WTC11 (cell line): ENCODE measurements at regions not wholly inside any gene's neighbourhood (a gene's known extent, or its start where the extent isn't known, plus 50 kb on each side); places are given as distances from the start of the nearest gene placed in this dataset.

Source experiments
- ATAC-seq: fragments of 200-7000 bp; cut with Tn5 transposase; 2 replicates; pipeline ENCODE4 v1.10.0; 2021; ENCODE audit warnings: mild to moderate bottlenecking, moderate library complexity
- CTCF ChIA-PET: fragments of 300-600 bp; sonication (Branson Sonifier 250); formaldehyde crosslinking; loops from one replicate; lab custom pipeline; 2021; ENCODE audit warnings: antibody characterized with exemption; lab: Charles Lee
- POLR2A ChIA-PET: fragments of 350-600 bp; sonication (Branson Sonifier 250); formaldehyde crosslinking; loops from one replicate; lab custom pipeline; 2021; ENCODE audit warnings: antibody characterized with exemption; lab: Charles Lee
- DNase-seq: peaks from one replicate; pipeline ENCODE4 v3.0.0; 2021; ENCODE audit warnings: low spot score
- H3K27ac Mint-ChIP-seq: 2 replicates; pipeline ENCODE4 v1.8.0; 2021; ENCODE audit warnings: mixed read lengths
- H3K27me3 Mint-ChIP-seq: 2 replicates; pipeline ENCODE4 v1.8.0; 2021; ENCODE audit warnings: low read depth, mild to moderate bottlenecking, moderate library complexity, mixed read lengths
- H3K36me3 Mint-ChIP-seq: 2 replicates; pipeline ENCODE4 v1.8.0; 2021; ENCODE audit warnings: mixed read lengths
- H3K4me1 Mint-ChIP-seq: 2 replicates; pipeline ENCODE4 v1.8.0; 2022; ENCODE audit warnings: mixed read lengths
- H3K4me3 Mint-ChIP-seq: 2 replicates; pipeline ENCODE4 v1.8.0; 2021; ENCODE audit warnings: mild to moderate bottlenecking, moderate library complexity, mixed read lengths
- H3K9me3 Mint-ChIP-seq: 2 replicates; pipeline ENCODE4 v1.8.0; 2021; ENCODE audit warnings: mixed read lengths
- ATF2 ChIP-seq: sonication (generic); formaldehyde crosslinking; IDR thresholded peaks from 2 replicates; pipeline ENCODE4 v1.8.1; 2022; ENCODE audit warnings: low read depth, missing genetic modification reagents, borderline replicate concordance
- ATF6 ChIP-seq: sonication (generic); formaldehyde crosslinking; IDR thresholded peaks from 2 replicates; pipeline ENCODE4 v1.8.1; 2023; ENCODE audit warnings: mild to moderate bottlenecking, missing genetic modification reagents
- CBFB ChIP-seq: sonication (generic); formaldehyde crosslinking; IDR thresholded peaks from 2 replicates; pipeline ENCODE4 v1.8.1; 2022; ENCODE audit warnings: mild to moderate bottlenecking, low read depth, missing genetic modification reagents
- CDX4 ChIP-seq: fragments of 250-450 bp; sonication (Bioruptor Pico); IDR thresholded peaks from 2 replicates; pipeline ENCODE4 v1.9.0; 2021; ENCODE audit warnings: moderate library complexity, mild to moderate bottlenecking, inconsistent platforms, borderline replicate concordance
- CREB1 ChIP-seq: sonication (generic); formaldehyde crosslinking; IDR thresholded peaks from 2 replicates; pipeline ENCODE4 v1.8.0; 2023; ENCODE audit warnings: mild to moderate bottlenecking, missing genetic modification reagents
- E2F1 ChIP-seq: sonication (generic); formaldehyde crosslinking; IDR thresholded peaks from 2 replicates; pipeline ENCODE4 v1.8.0; 2022; ENCODE audit warnings: mild to moderate bottlenecking, missing genetic modification reagents
- ELF4 ChIP-seq: sonication (generic); formaldehyde crosslinking; IDR thresholded peaks from 2 replicates; pipeline ENCODE4 v1.8.1; 2022; ENCODE audit warnings: low read depth, mild to moderate bottlenecking, moderate library complexity, missing genetic modification reagents
- ERG ChIP-seq: fragments of 250-450 bp; sonication (Bioruptor Pico); IDR thresholded peaks from 2 replicates; pipeline ENCODE4 v1.8.0; 2021; ENCODE audit warnings: mild to moderate bottlenecking
- ESRRA ChIP-seq: sonication (generic); formaldehyde crosslinking; IDR thresholded peaks from 2 replicates; pipeline ENCODE4 v1.8.1; 2022; ENCODE audit warnings: mild to moderate bottlenecking, missing genetic modification reagents, borderline replicate concordance
- ETV6 ChIP-seq: sonication (generic); formaldehyde crosslinking; IDR thresholded peaks from 2 replicates; pipeline ENCODE4 v1.8.1; 2022; ENCODE audit warnings: mild to moderate bottlenecking, missing genetic modification reagents
- HMGXB4 ChIP-seq: sonication (generic); formaldehyde crosslinking; IDR thresholded peaks from 2 replicates; pipeline ENCODE4 v1.8.1; 2023; ENCODE audit warnings: mild to moderate bottlenecking, moderate library complexity, missing genetic modification reagents
- NR1H2 ChIP-seq: sonication (generic); formaldehyde crosslinking; IDR thresholded peaks from 2 replicates; pipeline ENCODE4 v1.9.0; 2021; ENCODE audit warnings: mild to moderate bottlenecking, moderate library complexity, missing genetic modification reagents
- OVOL2 ChIP-seq: fragments of 250-450 bp; sonication (Bioruptor Pico); IDR thresholded peaks from 2 replicates; pipeline ENCODE4 v1.9.0; 2021; ENCODE audit warnings: mild to moderate bottlenecking, borderline replicate concordance
- SOX15 ChIP-seq: fragments of 250-450 bp; sonication (Bioruptor Pico); IDR thresholded peaks from 2 replicates; pipeline ENCODE4 v1.9.0; 2021; ENCODE audit warnings: mild to moderate bottlenecking
- SP1 ChIP-seq: sonication (generic); formaldehyde crosslinking; conservative IDR thresholded peaks from 2 replicates; pipeline ENCODE4 v1.8.1; 2022; ENCODE audit warnings: missing genetic modification reagents
- TCF7 ChIP-seq: sonication (generic); formaldehyde crosslinking; IDR thresholded peaks from 2 replicates; pipeline ENCODE4 v1.8.0; 2022; ENCODE audit warnings: mild to moderate bottlenecking, low read depth, missing genetic modification reagents, moderate library complexity
- TP53 ChIP-seq: sonication (generic); formaldehyde crosslinking; IDR thresholded peaks from 2 replicates; pipeline ENCODE4 v1.8.1; 2023; ENCODE audit warnings: mild to moderate bottlenecking, missing genetic modification reagents
- ZBTB43 ChIP-seq: sonication (generic); formaldehyde crosslinking; IDR thresholded peaks from 2 replicates; pipeline ENCODE4 v1.8.1; 2023; ENCODE audit warnings: mild to moderate bottlenecking, missing genetic modification reagents
- ZNF121 ChIP-seq: sonication (generic); formaldehyde crosslinking; IDR thresholded peaks from 2 replicates; pipeline ENCODE4 v1.8.0; 2023; ENCODE audit warnings: missing genetic modification reagents
- ZNF219 ChIP-seq: sonication (generic); formaldehyde crosslinking; IDR thresholded peaks from 2 replicates; pipeline ENCODE4 v1.8.0; 2023; ENCODE audit warnings: missing genetic modification reagents, mild to moderate bottlenecking, borderline replicate concordance
- ZNF416 ChIP-seq: fragments of 250-450 bp; sonication (Bioruptor Pico); IDR thresholded peaks from 2 replicates; pipeline ENCODE4 v1.9.0; 2021; ENCODE audit warnings: mild to moderate bottlenecking, inconsistent platforms
- ZNF423 ChIP-seq: fragments of 250-450 bp; sonication (Bioruptor Pico); IDR thresholded peaks from 2 replicates; pipeline ENCODE4 v2.1.2; 2022; ENCODE audit warnings: mild to moderate bottlenecking, moderate library complexity
- ZNF671 ChIP-seq: fragments of 250-450 bp; sonication (Bioruptor Pico); IDR thresholded peaks from 2 replicates; pipeline ENCODE4 v1.8.0; 2021; ENCODE audit warnings: mild to moderate bottlenecking

- Mint-ChIP-seq H3K9me3 (no peaks in the 10 kb centered on the region), H3K27me3 (no peaks in the 10 kb centered on the region; the same call in 1 of the 2 replicates), H3K36me3 (no peaks in the 10 kb centered on the region), H3K4me1 (peaks cover 11% of the 10 kb centered on the region), H3K27ac (no peak overlapping the region), H3K4me3 (no peak overlapping the region)
- ATAC-seq (no peak), DNase-seq (no peak)
- CTCF ChIA-PET = interaction anchor here (0.7 to 2.5 kb wide), 3 partner anchors 13 to 142 kb away, joined by 3 to 10 read pairs (median 4); no protein-coding TSS in a partner anchor
- no peak for TF ChIP-seq ZNF219 (CRISPR knock-in tag)
- no peak for TF ChIP-seq ZNF121 (CRISPR knock-in tag)
- TF ChIP-seq NR1H2 (CRISPR knock-in tag) = no peak
- no peak for TF ChIP-seq ESRRA
- TF ChIP-seq OVOL2 (CRISPR knock-in tag) = no peak
- no peak for TF ChIP-seq HMGXB4
- TF ChIP-seq ATF2 = no peak
- no peak for TF ChIP-seq E2F1
- TF ChIP-seq ZNF423 = no peak
- TF ChIP-seq TP53 (CRISPR knock-in tag) = no peak
- TF ChIP-seq CREB1 (CRISPR knock-in tag) = no peak
- POLR2A ChIA-PET = no interaction called here
Observed at GRCh38 chr18:11411048-11411447, 198.3 kb upstream of the SLC35G4 start.

GRCh38 chr18:11408555-11409065, 200.8 kb upstream of the SLC35G4 start:
- CTCF ChIA-PET = no interaction called here
- Mint-ChIP-seq H3K4me1 (peaks cover 11% of the 10 kb centered on the region), H3K36me3 (no peaks in the 10 kb centered on the region), H3K9me3 (no peaks in the 10 kb centered on the region), H3K4me3 (no peak overlapping the region), H3K27me3 (no peaks in the 10 kb centered on the region), H3K27ac (no peak overlapping the region)
- DNase-seq (no peak), ATAC-seq (no peak)
- POLR2A ChIA-PET = no interaction called here
- TF ChIP-seq SOX15 (CRISPR knock-in tag) = no peak
- TF ChIP-seq CBFB (CRISPR knock-in tag) = no peak
- no peak for TF ChIP-seq ZNF416 (CRISPR knock-in tag)
- no peak for TF ChIP-seq ATF6 (CRISPR knock-in tag)
- no peak for TF ChIP-seq ZBTB43 (CRISPR knock-in tag)
- no peak for TF ChIP-seq NR1H2 (CRISPR knock-in tag)
- no peak for TF ChIP-seq CDX4 (CRISPR knock-in tag)
- no peak for TF ChIP-seq SP1 (CRISPR knock-in tag)
- no peak for TF ChIP-seq ERG (CRISPR knock-in tag)
- no peak for TF ChIP-seq TCF7
- no peak for TF ChIP-seq ELF4 (CRISPR knock-in tag)
- no peak for TF ChIP-seq E2F1
- no peak for TF ChIP-seq CREB1 (CRISPR knock-in tag)
- no peak for TF ChIP-seq ZNF671 (CRISPR knock-in tag)
- TF ChIP-seq ATF2 = no peak
- no peak for TF ChIP-seq ETV6 (CRISPR knock-in tag)
